GM18519 (cell line): ENCODE measurements at regions not wholly inside any gene's neighbourhood (a gene's known extent, or its start where the extent isn't known, plus 50 kb on each side); places are given as distances from the start of the nearest gene placed in this dataset.

Experiments
- ATAC-seq: cut with Tn5 transposase; IDR thresholded peaks from one replicate; pipeline ENCODE4 v1.9.1; 2021; ENCODE audit warnings: mild to moderate bottlenecking, moderate library complexity; ENCODE audit not compliant: unreplicated experiment, low FRiP score

GRCh38 chr22:49721211-49721763, 106.4 kb downstream of the BRD1 start:
- ATAC-seq, result no peak

GRCh38 chr22:49720279-49720959, 107.3 kb downstream of the BRD1 start:
- no peak for ATAC-seq

GRCh38 chr22:49719046-49719445, 108.6 kb downstream of the BRD1 start:
- no peak for ATAC-seq

- no peak for ATAC-seq
Measured at GRCh38 chr22:49718396-49718795, 109.3 kb downstream of the BRD1 start.

- ATAC-seq, result no peak
Measured at GRCh38 chr22:49717322-49717919, 110.3 kb downstream of the BRD1 start.

GRCh38 chr22:49716441-49716840, 111.2 kb downstream of the BRD1 start:
- ATAC-seq, result no peak

- no peak for ATAC-seq
Measured at GRCh38 chr22:49715450-49715849, 112.2 kb downstream of the BRD1 start.

- ATAC-seq, result no peak
Measured at GRCh38 chr22:49713003-49713402, 114.7 kb downstream of the BRD1 start.

GRCh38 chr22:49712195-49712791, 115.4 kb downstream of the BRD1 start:
- no peak for ATAC-seq

GRCh38 chr22:49710746-49711145, 116.9 kb downstream of the BRD1 start:
- ATAC-seq, result no peak

GRCh38 chr22:49709464-49709863, 118.2 kb downstream of the BRD1 start:
- no peak for ATAC-seq

- ATAC-seq, result no peak
Measured at GRCh38 chr22:49705972-49706352, 121.7 kb downstream of the BRD1 start.

- ATAC-seq, result no peak
Measured at GRCh38 chr22:49705216-49705971, 122.3 kb downstream of the BRD1 start.

GRCh38 chr22:49704345-49705215, 123.1 kb downstream of the BRD1 start:
- no peak for ATAC-seq

- ATAC-seq, result no peak
Measured at GRCh38 chr22:49703990-49704344, 123.7 kb downstream of the BRD1 start.

- ATAC-seq, result no peak
Measured at GRCh38 chr22:49703505-49703904, 124.2 kb downstream of the BRD1 start.

- ATAC-seq, result no peak
Measured at GRCh38 chr22:49702068-49702397, 125.6 kb downstream of the BRD1 start.

GRCh38 chr22:49701380-49702067, 126.1 kb downstream of the BRD1 start:
- ATAC-seq, result no peak

GRCh38 chr22:49699928-49700498, 127.7 kb downstream of the BRD1 start:
- ATAC-seq, result no peak
